K562 (cell line): ENCODE measurements at regions not wholly inside any gene's neighbourhood (a gene's known extent, or its start where the extent isn't known, plus 50 kb on each side); places are given as distances from the start of the nearest gene placed in this dataset.

Source experiments
- ATAC-seq: fragments of 200-7000 bp; cut with Tn5 transposase; 3 replicates; pipeline ENCODE4 v1.9.1; 2020; ENCODE audit warnings: moderate library complexity
- BruUV-seq: library from RNA; stranded (reverse); fragments of 400-500 nt; replicated peaks from 2 replicates; lab custom pipeline; 2021; lab: Mats Ljungman, UMichigan
- CTCF ChIA-PET: fragments of 300-600 bp; formaldehyde crosslinking; extraction: SDS; loops from one replicate; lab custom pipeline; 2021; ENCODE audit warnings: low intra/inter-chr PET ratio; lab: Yijun Ruan, JAX
- POLR2A ChIA-PET: fragments of 300-600, 350-650 bp; sonication (Branson Sonifier 250); formaldehyde crosslinking; extraction: SDS; loops from one replicate; lab custom pipeline; 2021; ENCODE audit warnings: antibody characterized with exemption, inconsistent platforms; lab: Yijun Ruan, JAX
- DNase-seq, 4 experiments: peaks; one replicate each; pipeline versions ENCODE4 v3.0.0 to v3.0.0-alpha.2; 2011 to 2018; ENCODE audit warnings: low spot score in 3 of 4, mixed read lengths in 3 of 4; ENCODE audit errors: extremely low read depth in 1 of 4
- FAIRE-seq: peaks from 2 replicates; lab custom pipeline; 2011; peaks lifted over from hg19 to GRCh38; lab: Jason Lieb, UNC
- H2AFZ ChIP-seq: 2 replicates; pipeline ENCODE4 v1.6.0; 2011; ENCODE audit warnings: low read depth, low read length, control low read depth, inconsistent platforms
- H3K27ac ChIP-seq: fragments of 200-600 bp; 3 replicates; pipeline ENCODE4 v1.8.0; 2011; ENCODE audit warnings: low read depth, mild to moderate bottlenecking, control low read depth, inconsistent platforms, low read length, moderate library complexity, mixed read lengths; ENCODE audit errors: extremely low read depth
- H3K27me3 ChIP-seq, 2 experiments: fragments of 300-600 bp in 1 of 2; 2 replicates in 1 of 2; 3 replicates in 1 of 2; pipeline versions ENCODE4 v1.6.0 to v1.8.0; 2011; ENCODE audit warnings: inconsistent platforms in 2 of 2, low read length in 2 of 2, mild to moderate bottlenecking in 1 of 2, mixed read lengths in 1 of 2, moderate library complexity in 1 of 2; ENCODE audit not compliant: control insufficient read depth in 2 of 2, insufficient read depth in 2 of 2
- H3K36me3 ChIP-seq: fragments of 300-600 bp; 3 replicates; pipeline ENCODE4 v1.8.0; 2011; ENCODE audit warnings: mild to moderate bottlenecking, low read length, inconsistent platforms; ENCODE audit not compliant: control insufficient read depth, insufficient read depth
- H3K4me1 ChIP-seq, 2 experiments: fragments of 200-600 bp in 1 of 2; replicated peaks in 1 of 2; 2 replicates in 1 of 2; 3 replicates in 1 of 2; pipeline versions ENCODE4 v1.5.1 to v1.8.0; 2011; ENCODE audit warnings: inconsistent platforms in 2 of 2, low read length in 2 of 2, mild to moderate bottlenecking in 1 of 2, mixed read lengths in 1 of 2, moderate library complexity in 1 of 2; ENCODE audit not compliant: control insufficient read depth in 2 of 2, insufficient read depth in 2 of 2
- H3K4me2 ChIP-seq: 2 replicates; pipeline ENCODE4 v1.6.1; 2011; ENCODE audit warnings: low read length, control low read depth, inconsistent platforms, mixed read lengths; ENCODE audit not compliant: insufficient read depth
- H3K4me3 ChIP-seq: fragments of 200-600 bp; sonication (generic), shearing (Covaris generic); 2 replicates; pipeline ENCODE4 v1.5.1; 2016; ENCODE audit warnings: control low read depth, inconsistent platforms
- H3K79me2 ChIP-seq: fragments of 200-600 bp; 3 replicates; pipeline ENCODE4 v1.8.0; 2011; ENCODE audit warnings: low read length, inconsistent platforms; ENCODE audit not compliant: control insufficient read depth, insufficient read depth
- H3K9ac ChIP-seq, 2 experiments: 2 replicates each; pipeline versions ENCODE4 v1.6.0 to v1.6.1; 2011; ENCODE audit warnings: low read depth in 2 of 2, low read length in 2 of 2, control low read depth in 1 of 2, inconsistent platforms in 1 of 2, mild to moderate bottlenecking in 1 of 2, mixed read lengths in 1 of 2; ENCODE audit not compliant: insufficient read depth in 1 of 2
- H3K9me1 ChIP-seq: one replicate; pipeline ENCODE4 v1.6.0; 2011; ENCODE audit warnings: inconsistent platforms, mild to moderate bottlenecking, low read length, moderate library complexity; ENCODE audit not compliant: control insufficient read depth, insufficient read depth
- H3K9me3 ChIP-seq: replicated peaks from 2 replicates; pipeline ENCODE4 v1.5.1; 2011; ENCODE audit warnings: low read depth, low read length, inconsistent platforms; ENCODE audit not compliant: control insufficient read depth, insufficient read depth
- H4K20me1 ChIP-seq: replicated peaks from 2 replicates; pipeline ENCODE4 v1.6.1; 2011; ENCODE audit warnings: low read length, inconsistent platforms, mixed read lengths; ENCODE audit not compliant: control insufficient read depth, insufficient read depth
- CTBP1 ChIP-seq: fragments of 450-650 bp; IDR thresholded peaks from 2 replicates; pipeline ENCODE4 v1.6.1; 2016; ENCODE audit warnings: borderline replicate concordance
- HEY1 ChIP-seq: fragments of 250-450 bp; sonication (Bioruptor Pico); IDR thresholded peaks from 2 replicates; pipeline ENCODE4 v1.5.0; 2020; ENCODE audit warnings: mild to moderate bottlenecking, moderate library complexity, borderline replicate concordance
- NBN ChIP-seq: fragments of 450-650 bp; IDR thresholded peaks from 2 replicates; pipeline ENCODE4 v1.6.1; 2016; ENCODE audit warnings: low read depth, mild to moderate bottlenecking
- NFATC3 ChIP-seq: fragments of 450-650 bp; IDR thresholded peaks from 2 replicates; pipeline ENCODE4 v1.6.1; 2017; ENCODE audit warnings: mild to moderate bottlenecking
- SUPT5H ChIP-seq: fragments of 450-650 bp; IDR thresholded peaks from 2 replicates; pipeline ENCODE4 v1.6.1; 2016
- U2AF2 ChIP-seq: fragments of 200-400 bp; formaldehyde crosslinking; optimal IDR thresholded peaks from 2 replicates; pipeline ENCODE3; 2017; ENCODE audit warnings: low read depth, mild to moderate bottlenecking, low read length
- ZFP91 ChIP-seq: sonication (generic); formaldehyde crosslinking; IDR thresholded peaks from 2 replicates; pipeline ENCODE4 v1.8.0; 2022; ENCODE audit warnings: mild to moderate bottlenecking, missing genetic modification reagents
- ZNF174 ChIP-seq: fragments of 250-450 bp; sonication (Bioruptor Pico); IDR thresholded peaks from 2 replicates; pipeline ENCODE4 v1.4.0; 2020; ENCODE audit warnings: mild to moderate bottlenecking
- ZNF551 ChIP-seq: fragments of 250-450 bp; sonication (Bioruptor Pico); IDR thresholded peaks from 2 replicates; pipeline ENCODE4 v1.5.0; 2021; ENCODE audit warnings: mild to moderate bottlenecking, moderate library complexity
- WGBS: fragments of 100-300 bp; shearing (Covaris generic); methylation state at CpG from one replicate; pipeline ENCODE4 v1.1.6; 2016; ENCODE audit warnings: low coverage, mixed read lengths; ENCODE audit not compliant: insufficient coverage; ENCODE audit errors: missing lambda C conversion rate; 5-methylcytosine and 5-hydroxymethylcytosine counted together
- in situ Hi-C: fragments of 300-500 bp; cut with MboI; formaldehyde crosslinking; loops from 4 replicates; pipeline ENCODE4 v1.15.0; 2018; ENCODE audit warnings: inconsistent platforms, mixed read lengths
- intact Hi-C: fragments of 100-400 bp; cut with micrococcal nuclease; formaldehyde crosslinking; loops from 2 replicates; pipeline ENCODE4 v1.14.2; 2022
- TF ChIP-seq, protein P1 (sequence below): fragments of 450-650 bp; IDR thresholded peaks from 2 replicates; pipeline ENCODE4 v1.6.1; 2014; ENCODE audit warnings: low read depth, mild to moderate bottlenecking, moderate library complexity, borderline replicate concordance
- TF ChIP-seq, protein P2 (sequence below): fragments of 450-650 bp; IDR thresholded peaks from 2 replicates; pipeline ENCODE4 v1.6.1; 2018; ENCODE audit not compliant: partially characterized antibody

- Histone ChIP-seq H2AFZ (no peak overlapping the region), H3K79me2 (no peaks in the 10 kb centered on the region), H3K4me3 (no peak overlapping the region), H3K4me1 (no peaks in the 10 kb centered on the region), H3K27me3 (no peaks in the 10 kb centered on the region), H3K36me3 (no peaks in the 10 kb centered on the region), H3K27ac (no peak overlapping the region), H4K20me1 (no peaks in the 10 kb centered on the region), H3K9me3 (no peaks in the 10 kb centered on the region), H3K9me1 (no peaks in the 10 kb centered on the region), H3K9ac (no peak overlapping the region), H3K4me2 (no peak overlapping the region)
- CTCF ChIA-PET = no interaction called here
- no peak for ATAC-seq
- no peak for FAIRE-seq
- BruUV-seq = no TSS peak
- 0% methylated on average over 7 of the region's 7 CpGs for WGBS
- TF ChIP-seq U2AF2 (no peak), NFATC3 (no peak), ZNF551 (no peak), HEY1 (CRISPR knock-in tag) (no peak)
- TF ChIP-seq, protein P1, sequence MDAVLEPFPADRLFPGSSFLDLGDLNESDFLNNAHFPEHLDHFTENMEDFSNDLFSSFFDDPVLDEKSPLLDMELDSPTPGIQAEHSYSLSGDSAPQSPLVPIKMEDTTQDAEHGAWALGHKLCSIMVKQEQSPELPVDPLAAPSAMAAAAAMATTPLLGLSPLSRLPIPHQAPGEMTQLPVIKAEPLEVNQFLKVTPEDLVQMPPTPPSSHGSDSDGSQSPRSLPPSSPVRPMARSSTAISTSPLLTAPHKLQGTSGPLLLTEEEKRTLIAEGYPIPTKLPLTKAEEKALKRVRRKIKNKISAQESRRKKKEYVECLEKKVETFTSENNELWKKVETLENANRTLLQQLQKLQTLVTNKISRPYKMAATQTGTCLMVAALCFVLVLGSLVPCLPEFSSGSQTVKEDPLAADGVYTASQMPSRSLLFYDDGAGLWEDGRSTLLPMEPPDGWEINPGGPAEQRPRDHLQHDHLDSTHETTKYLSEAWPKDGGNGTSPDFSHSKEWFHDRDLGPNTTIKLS = no peak
- POLR2A ChIA-PET = no interaction called here
- intact Hi-C loops (no loop called here), in situ Hi-C loops (no loop called here)
- DNase-seq = no peak
Measured at GRCh38 chr1:96968541-96968940, 247.0 kb downstream of the PTBP2 start.

DNA sequence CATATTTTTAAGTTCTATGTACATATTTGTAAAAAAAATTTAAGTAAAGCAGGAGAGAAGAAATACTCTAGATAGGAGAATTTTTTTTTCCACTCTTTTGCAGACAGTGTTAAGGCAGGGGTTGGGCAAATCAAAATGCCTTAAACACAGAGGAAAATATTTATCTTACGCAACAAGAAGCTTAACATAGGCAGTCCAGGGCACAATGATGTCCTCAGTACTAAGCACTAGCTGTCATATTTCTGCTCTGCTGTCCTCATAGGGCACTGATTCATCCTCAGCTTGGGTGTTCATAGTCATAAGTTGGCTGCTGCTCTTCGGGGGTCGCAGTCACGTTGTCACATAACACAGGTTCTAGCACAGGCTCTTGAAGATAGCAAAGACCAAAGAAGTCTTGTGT lies 247.4 kb downstream of the PTBP2 start:
- Histone ChIP-seq H3K4me2 (no peak overlapping the region), H2AFZ (no peak overlapping the region), H3K4me1 (no peaks in the 10 kb centered on the region), H3K9me1 (no peaks in the 10 kb centered on the region), H3K4me3 (no peak overlapping the region), H3K36me3 (no peaks in the 10 kb centered on the region), H3K27me3 (no peaks in the 10 kb centered on the region), H3K27ac (no peak overlapping the region), H3K9me3 (no peaks in the 10 kb centered on the region), H3K9ac (no peak overlapping the region), H3K79me2 (no peaks in the 10 kb centered on the region), H4K20me1 (no peaks in the 10 kb centered on the region)
- ChIA-PET POLR2A (no interaction called here), CTCF (no interaction called here)
- in situ Hi-C loops = no loop called here
- intact Hi-C loops = no loop called here
- no TSS peak for BruUV-seq
- DNase-seq = no peak
- WGBS = 0% methylated on average over 4 of the region's 4 CpGs
- FAIRE-seq = no peak
- no peak for ATAC-seq
- no peak for TF ChIP-seq ZNF174 (CRISPR knock-in tag)
- no peak for TF ChIP-seq SUPT5H
- no peak for TF ChIP-seq NBN
- TF ChIP-seq ZFP91 = no peak
- TF ChIP-seq, protein P2, sequence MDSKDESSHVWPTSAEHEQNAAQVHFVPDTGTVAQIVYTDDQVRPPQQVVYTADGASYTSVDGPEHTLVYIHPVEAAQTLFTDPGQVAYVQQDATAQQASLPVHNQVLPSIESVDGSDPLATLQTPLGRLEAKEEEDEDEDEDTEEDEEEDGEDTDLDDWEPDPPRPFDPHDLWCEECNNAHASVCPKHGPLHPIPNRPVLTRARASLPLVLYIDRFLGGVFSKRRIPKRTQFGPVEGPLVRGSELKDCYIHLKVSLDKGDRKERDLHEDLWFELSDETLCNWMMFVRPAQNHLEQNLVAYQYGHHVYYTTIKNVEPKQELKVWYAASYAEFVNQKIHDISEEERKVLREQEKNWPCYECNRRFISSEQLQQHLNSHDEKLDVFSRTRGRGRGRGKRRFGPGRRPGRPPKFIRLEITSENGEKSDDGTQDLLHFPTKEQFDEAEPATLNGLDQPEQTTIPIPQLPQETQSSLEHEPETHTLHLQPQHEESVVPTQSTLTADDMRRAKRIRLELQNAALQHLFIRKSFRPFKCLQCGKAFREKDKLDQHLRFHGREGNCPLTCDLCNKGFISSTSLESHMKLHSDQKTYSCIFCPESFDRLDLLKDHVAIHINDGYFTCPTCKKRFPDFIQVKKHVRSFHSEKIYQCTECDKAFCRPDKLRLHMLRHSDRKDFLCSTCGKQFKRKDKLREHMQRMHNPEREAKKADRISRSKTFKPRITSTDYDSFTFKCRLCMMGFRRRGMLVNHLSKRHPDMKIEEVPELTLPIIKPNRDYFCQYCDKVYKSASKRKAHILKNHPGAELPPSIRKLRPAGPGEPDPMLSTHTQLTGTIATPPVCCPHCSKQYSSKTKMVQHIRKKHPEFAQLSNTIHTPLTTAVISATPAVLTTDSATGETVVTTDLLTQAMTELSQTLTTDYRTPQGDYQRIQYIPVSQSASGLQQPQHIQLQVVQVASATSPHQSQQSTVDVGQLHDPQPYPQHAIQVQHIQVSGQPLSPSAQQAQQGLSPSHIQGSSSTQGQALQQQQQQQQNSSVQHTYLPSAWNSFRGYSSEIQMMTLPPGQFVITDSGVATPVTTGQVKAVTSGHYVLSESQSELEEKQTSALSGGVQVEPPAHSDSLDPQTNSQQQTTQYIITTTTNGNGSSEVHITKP = no peak
- no peak for TF ChIP-seq CTBP1
